ENCODE measurements at regions not wholly inside any gene's neighbourhood (a gene's known extent, or its start where the extent isn't known, plus 50 kb on each side); places are given as distances from the start of the nearest gene placed in this dataset.

GRCh38 chr5:67375606-67376005 is 179.0 kb upstream of the CD180 start (continued):
- TF ChIP-seq ZNF280D (tag by site-specific recombination; IDR thresholded peaks at IDR 0.05): no peak
- no peak for TF ChIP-seq BCL11A (tag by site-specific recombination; IDR thresholded peaks at IDR 0.05; ENCODE audit: low read depth)
- TF ChIP-seq GLIS1 (tag by site-specific recombination; IDR thresholded peaks at IDR 0.05): no peak
- TF ChIP-seq ZNF610 (tag by site-specific recombination; IDR thresholded peaks at IDR 0.05; ENCODE audit: borderline replicate concordance): no peak
- TF ChIP-seq ZNF600 (tag by site-specific recombination; IDR thresholded peaks at IDR 0.05): no peak
- no peak for TF ChIP-seq ZSCAN18 (tag by site-specific recombination; IDR thresholded peaks at IDR 0.05)
- no peak for TF ChIP-seq ATF2 (tag by site-specific recombination; IDR thresholded peaks at IDR 0.05; ENCODE audit: low read depth)

- Histone ChIP-seq H3K36me3 (ENCODE audit: control insufficient read depth in 2 of 2, insufficient read depth in 1 of 2, low read length in 2 of 2) (no peaks in the 10 kb centered on the region), H3K4me1 (ENCODE audit: control insufficient read depth, insufficient read depth, low read length) (no peaks in the 10 kb centered on the region), H3K27ac (ENCODE audit: extremely low read depth, low read depth, low read length) (no peak overlapping the region), H3K9me3 (ENCODE audit: control insufficient read depth, insufficient read depth, low read depth, low read length) (no peaks in the 10 kb centered on the region), H3K4me3 (ENCODE audit: low read depth, low read length) (no peak overlapping the region)
- no peak for TF ChIP-seq ZNF404 (tag by site-specific recombination; IDR thresholded peaks at IDR 0.05)
- TF ChIP-seq ZBTB7A (tag by site-specific recombination; IDR thresholded peaks at IDR 0.05; ENCODE audit: low read depth): no peak
- no peak for TF ChIP-seq ZBTB48 (tag by site-specific recombination; IDR thresholded peaks at IDR 0.05)
- no peak for TF ChIP-seq WT1 (tag by site-specific recombination; IDR thresholded peaks at IDR 0.05)
- TF ChIP-seq MYNN (tag by site-specific recombination; IDR thresholded peaks at IDR 0.05; ENCODE audit: borderline replicate concordance): no peak
- ChIA-PET CTCF (interaction anchor here (0.6 kb wide), 1 partner anchor 57 kb away, joined by 4 read pairs; no protein-coding TSS in a partner anchor), POLR2A (no interaction called here)
These were observed 177.8 kb upstream of the CD180 start for GRCh38 chr5:67374378-67374777.

- H3K4me1 ChIP-seq (ENCODE audit: control insufficient read depth, insufficient read depth, low read length): no peaks in the 10 kb centered on the region
- CTCF ChIA-PET: no interaction called here
- no peaks in the 10 kb centered on the region for H3K36me3 ChIP-seq (ENCODE audit: control insufficient read depth in 2 of 2, insufficient read depth in 1 of 2, low read length in 2 of 2)
- TF ChIP-seq GLIS1 (tag by site-specific recombination; IDR thresholded peaks at IDR 0.05) (no peak), ATF2 (tag by site-specific recombination; IDR thresholded peaks at IDR 0.05; ENCODE audit: low read depth) (peak; percentile 26; the same call in 1 of the 2 replicates)
- no peak overlapping the region for H3K27ac ChIP-seq (ENCODE audit: extremely low read depth, low read depth, low read length)
- no peak overlapping the region for H3K4me3 ChIP-seq (ENCODE audit: low read depth, low read length)
- H3K9me3 ChIP-seq (ENCODE audit: control insufficient read depth, insufficient read depth, low read depth, low read length): no peaks in the 10 kb centered on the region
- POLR2A ChIA-PET: no interaction called here
These were observed 176.9 kb upstream of the CD180 start for GRCh38 chr5:67373518-67373917.

- H3K4me3 ChIP-seq (ENCODE audit: low read depth, low read length): no peak overlapping the region
- H3K4me1 ChIP-seq (ENCODE audit: control insufficient read depth, insufficient read depth, low read length): no peaks in the 10 kb centered on the region
- no peak overlapping the region for H3K27ac ChIP-seq (ENCODE audit: extremely low read depth, low read depth, low read length)
- POLR2A ChIA-PET: no interaction called here
- no peaks in the 10 kb centered on the region for H3K36me3 ChIP-seq (ENCODE audit: control insufficient read depth in 2 of 2, insufficient read depth in 1 of 2, low read length in 2 of 2)
- no peak for TF ChIP-seq ZNF747 (tag by site-specific recombination; IDR thresholded peaks at IDR 0.05)
- no peak for TF ChIP-seq ZNF514 (tag by site-specific recombination; IDR thresholded peaks at IDR 0.05)
- no peak for TF ChIP-seq ZSCAN23 (tag by site-specific recombination; IDR thresholded peaks at IDR 0.05)
- TF ChIP-seq ZFHX2 (tag by site-specific recombination; conservative IDR thresholded peaks at IDR 0.05): no peak
- no peak for TF ChIP-seq ZSCAN30 (tag by site-specific recombination; IDR thresholded peaks at IDR 0.05)
- no peak for TF ChIP-seq ZNF132 (tag by site-specific recombination; IDR thresholded peaks at IDR 0.05; ENCODE audit: borderline replicate concordance)
- TF ChIP-seq GLI2 (tag by site-specific recombination; IDR thresholded peaks at IDR 0.05; ENCODE audit: borderline replicate concordance, low read depth): no peak
- no peaks in the 10 kb centered on the region for H3K9me3 ChIP-seq (ENCODE audit: control insufficient read depth, insufficient read depth, low read depth, low read length)
- CTCF ChIA-PET: no interaction called here
These were observed 176.3 kb upstream of the CD180 start for GRCh38 chr5:67372887-67373286.

All from HEK293 (cell line).